GM19467 (cell line): ENCODE measurements at regions not wholly inside any gene's neighbourhood (a gene's known extent, or its start where the extent isn't known, plus 50 kb on each side); places are given as distances from the start of the nearest gene placed in this dataset.

Experiments
- ATAC-seq: cut with Tn5 transposase; IDR thresholded peaks from one replicate; pipeline ENCODE4 v1.9.1; 2021; ENCODE audit warnings: mild to moderate bottlenecking, moderate library complexity; ENCODE audit not compliant: unreplicated experiment

DNA sequence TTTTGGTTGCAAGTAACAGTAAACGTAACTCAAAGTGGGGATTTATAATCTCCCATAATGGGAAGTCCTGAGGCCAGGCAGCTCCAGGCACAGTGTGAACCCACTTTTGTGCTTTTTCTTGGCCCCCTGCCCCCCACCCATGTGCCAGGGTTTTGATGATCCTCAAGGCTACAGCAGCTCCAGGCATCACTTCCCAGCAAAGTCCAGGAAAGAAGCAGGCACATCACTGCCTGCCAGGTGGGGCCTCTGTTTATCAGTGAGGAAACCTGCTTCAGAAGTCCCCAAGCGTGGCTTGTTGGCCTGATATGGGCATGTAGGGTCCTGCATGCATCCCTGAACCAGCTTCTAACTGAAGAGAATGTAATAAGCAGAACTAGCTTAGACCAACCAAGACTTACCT, 299.2 kb upstream of the SKOR2 start:
- ATAC-seq = no peak

DNA sequence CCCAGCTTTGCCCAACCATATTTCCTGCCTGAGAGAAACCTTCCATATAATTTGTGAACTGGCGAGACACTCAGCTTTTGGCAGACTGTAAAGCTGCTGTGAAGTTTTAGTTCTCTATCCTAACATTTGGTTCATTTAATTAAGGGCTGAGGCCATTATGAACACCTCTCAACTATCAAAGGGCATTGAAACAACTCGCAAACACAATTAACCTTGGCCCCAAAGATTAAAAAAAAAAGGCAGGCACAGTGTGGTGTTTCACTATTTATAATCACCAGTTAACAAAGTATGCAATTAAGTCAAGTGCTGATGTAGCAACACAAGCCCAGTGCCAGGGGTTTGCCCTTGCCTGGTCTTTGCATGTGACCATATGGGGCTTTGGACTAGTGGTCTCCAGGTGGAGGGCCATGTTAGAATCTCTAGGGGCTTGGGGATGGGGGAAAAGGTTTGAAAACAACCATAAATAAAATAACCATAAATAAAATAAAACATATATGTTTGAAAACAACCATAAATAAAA, 297.6 kb upstream of the SKOR2 start:
- ATAC-seq = no peak

DNA sequence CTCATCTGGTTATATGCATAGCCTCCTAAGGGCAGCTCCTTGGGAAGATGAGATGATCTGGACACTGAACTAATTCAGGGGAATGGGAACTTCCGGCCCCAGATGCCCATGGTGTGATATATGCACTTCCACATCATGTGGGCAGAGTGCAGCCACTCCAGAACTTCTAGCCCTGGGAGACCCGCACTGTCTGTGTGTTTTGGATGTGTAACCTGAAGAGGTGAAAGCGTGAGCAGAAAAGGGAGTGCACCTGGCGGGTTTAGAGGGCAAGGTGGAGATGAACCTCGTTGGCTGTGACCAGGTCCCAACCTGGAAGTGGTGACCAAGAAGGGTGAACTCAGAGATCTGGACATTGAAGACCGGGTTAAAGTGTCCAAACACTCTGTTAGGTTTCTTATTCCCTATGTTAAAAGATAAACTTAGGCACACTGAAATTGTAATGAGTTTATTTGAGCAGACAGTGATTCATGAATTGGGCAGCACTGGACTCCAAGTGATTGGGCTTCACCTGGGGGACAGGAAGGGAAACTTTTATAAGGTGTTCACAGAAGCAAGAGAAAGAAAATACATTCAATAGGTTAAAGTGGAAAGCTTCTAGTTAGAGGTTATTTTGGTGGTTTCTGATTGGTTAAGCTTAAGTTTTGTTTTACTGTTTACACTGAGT, 296.2 kb upstream of the SKOR2 start:
- no peak for ATAC-seq

DNA sequence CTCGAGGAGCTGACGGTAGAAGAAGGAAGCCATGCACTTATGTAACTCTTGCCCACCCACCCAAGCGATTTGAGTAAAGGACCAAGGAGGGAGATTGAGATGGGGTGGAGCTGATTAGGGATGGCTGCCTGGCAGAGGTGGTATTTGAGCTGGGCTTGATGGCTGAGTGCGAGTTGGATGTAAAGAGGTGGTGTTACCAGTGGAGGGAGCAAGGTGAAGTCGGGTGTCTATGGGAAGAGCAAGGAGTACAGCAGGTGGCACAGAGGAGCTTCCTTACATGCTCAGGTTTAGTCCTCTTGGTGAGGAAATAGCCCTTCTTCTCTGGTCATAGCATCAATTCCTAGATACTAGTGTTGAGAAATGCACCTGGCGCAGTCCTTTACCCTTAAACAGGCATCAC, 294.2 kb upstream of the SKOR2 start:
- no peak for ATAC-seq

DNA sequence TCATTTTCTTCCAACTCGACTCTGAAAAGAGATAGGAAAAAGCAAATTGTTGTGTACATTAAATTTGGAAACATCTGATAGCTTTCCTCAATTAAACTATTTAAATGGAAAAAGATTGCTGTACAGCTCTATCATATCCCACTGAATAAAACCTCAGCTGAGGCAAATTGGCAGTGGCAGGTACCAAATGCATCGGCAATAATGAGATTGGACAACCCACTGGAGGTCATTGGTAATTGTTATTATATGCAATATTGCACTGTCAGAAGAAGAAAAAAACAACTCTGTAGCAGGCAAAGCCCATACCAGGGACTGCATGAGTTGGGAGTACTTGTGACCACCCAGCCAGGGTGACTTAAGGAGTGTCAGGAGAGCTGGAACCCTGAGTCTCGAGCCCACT, 291.6 kb upstream of the SKOR2 start:
- ATAC-seq = no peak

DNA sequence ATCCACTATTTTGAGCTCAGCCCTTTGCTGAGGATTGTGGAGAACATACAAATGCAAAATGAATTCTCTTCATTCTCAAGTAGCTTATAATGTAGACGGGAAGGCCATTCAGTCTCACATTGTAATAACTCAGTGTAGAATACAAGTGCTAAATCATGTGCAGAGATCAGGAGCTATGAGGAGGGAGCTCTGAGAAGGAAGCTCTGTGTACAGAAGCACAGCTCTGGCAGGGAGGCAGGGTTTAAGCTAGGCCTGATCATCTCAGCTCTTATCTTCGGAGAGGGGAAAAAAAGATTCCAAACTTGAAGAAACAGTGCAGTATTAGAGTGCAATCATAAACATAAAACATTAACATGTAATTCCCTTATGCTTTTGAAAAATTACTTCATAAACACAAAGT, 291.1 kb upstream of the SKOR2 start:
- no peak for ATAC-seq

DNA sequence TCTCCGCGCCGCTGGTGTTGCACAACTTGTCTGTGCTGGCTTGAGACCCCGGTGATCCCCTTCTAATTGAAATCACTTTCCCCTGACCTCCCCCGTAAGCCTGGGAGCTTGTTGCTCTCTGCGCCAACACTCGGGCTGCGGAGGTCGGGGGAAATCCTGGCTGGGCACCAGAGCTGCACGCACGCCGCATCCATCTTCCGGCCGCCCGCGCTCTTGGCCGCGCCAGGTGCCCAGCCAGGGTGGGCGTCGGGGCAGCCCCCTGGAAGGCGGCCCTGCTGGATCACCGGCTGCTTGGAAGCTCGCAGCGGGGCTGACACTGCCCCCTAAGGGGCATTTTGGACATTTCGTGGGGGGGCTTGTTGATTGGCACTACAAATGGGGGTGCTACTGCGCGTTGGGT, 280.3 kb upstream of the SKOR2 start:
- ATAC-seq = no peak

DNA sequence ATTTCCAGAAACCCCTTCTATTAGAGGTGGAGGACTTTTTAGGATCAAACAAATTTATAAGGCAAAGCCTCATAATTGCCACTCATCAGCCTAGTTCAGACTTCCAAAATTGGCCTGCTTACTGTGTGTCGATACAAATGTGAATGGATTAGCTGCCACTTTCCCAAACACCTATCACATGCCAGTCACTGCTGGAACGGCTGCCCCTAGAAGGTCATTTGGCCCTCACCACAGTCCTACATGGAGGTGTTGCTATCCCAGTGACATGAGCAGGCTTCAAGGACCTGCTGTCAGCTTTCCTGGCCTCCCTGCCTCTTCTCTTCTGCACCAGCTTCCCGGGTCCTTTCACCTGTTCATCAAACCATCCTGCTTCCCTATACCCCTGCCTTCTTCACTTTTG, 279.2 kb upstream of the SKOR2 start:
- no peak for ATAC-seq

DNA sequence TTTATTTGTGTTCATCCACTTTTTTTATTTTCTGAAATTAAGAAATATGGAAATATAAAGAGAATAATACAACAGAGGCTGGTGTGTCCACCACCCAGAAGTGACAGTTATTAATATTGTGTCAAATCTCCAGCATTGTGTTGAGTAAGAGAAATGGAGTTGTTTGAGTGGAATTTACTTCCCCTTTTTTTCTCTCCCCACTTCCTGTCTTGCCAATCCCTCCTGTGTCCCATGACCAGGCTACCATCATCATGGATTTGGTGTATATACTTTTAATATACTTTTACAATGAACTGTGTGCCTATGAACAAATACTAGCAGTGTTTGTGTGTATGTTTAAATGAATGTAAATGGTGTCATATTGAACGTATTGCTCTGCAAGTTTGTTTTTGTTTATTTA, 276.9 kb upstream of the SKOR2 start:
- no peak for ATAC-seq

DNA sequence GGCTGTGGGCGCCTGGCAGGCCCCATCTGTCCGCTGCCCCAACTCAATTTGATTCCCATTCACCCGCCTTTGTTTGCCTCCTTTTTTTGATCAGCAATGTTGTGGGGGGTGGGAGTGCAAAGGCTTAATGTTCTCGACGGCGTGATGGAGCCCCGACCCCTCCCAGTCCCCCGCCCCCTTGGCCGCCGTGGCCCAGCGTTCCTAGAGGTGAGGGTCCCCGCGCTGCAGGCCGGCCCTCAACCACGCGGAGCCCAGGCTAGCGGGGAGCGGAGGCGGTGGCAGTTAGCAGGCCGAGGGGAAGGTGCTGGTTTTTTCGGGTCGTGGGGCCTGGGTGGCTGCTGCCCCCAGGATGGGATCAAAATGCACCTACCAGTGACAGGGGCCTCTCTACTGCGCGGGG, 274.7 kb upstream of the SKOR2 start:
- ATAC-seq = no peak

DNA sequence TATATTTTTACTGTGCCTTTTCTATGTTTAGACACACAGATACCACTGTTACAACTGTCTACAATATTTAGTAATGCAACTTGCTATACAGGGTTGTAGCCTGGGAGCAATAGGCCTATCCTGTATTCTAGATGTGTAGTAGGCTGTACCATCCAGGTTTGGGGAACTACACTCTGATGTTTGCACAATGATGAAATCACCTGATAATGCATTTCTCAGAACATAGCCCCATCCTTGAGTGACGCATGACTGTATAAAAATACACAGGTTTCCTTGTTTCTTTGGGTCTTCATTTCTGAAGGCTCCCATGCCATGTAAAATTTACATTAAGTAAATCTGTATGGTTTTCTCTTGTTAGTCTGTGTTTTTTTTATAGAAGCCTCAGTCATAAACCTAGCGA, 270.9 kb upstream of the SKOR2 start:
- ATAC-seq = no peak

DNA sequence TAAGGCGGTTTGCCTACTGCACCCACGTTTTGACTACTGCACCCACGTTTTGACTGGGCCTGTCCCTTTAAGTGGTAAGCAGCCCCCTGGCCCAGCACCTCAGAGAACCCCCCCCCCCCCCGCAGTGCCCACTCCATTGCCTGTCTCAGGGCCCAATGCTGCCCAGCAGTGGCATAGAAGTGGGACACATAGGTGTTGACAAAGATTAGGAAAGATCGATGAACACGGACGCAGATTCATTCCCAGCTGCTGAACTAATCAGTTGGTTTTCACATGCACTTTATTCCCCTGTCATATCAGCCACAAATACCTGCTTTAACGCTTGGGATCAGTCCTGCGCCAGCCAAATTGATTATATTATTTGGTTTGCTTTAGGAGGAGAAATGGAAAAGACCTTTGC, 268.8 kb upstream of the SKOR2 start:
- no peak for ATAC-seq

DNA sequence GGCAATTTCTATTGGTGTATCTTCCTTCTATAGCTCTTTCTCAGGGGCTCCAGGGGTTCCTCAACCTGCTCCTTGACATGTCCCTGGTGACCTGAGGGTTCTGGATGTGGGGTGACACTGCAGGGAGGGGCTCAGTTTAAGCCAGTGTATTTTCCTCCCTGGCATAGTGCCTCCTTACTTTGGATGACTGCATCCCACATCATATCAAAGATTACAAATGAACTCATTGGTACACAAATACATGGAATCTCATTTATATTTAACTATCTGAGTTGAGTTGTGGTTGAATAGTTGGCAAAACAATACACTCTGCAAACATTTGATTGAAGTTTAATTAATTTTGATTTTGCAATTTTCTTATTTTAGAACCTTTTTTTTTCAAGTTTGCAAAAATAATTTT, 268.2 kb upstream of the SKOR2 start:
- no peak for ATAC-seq

DNA sequence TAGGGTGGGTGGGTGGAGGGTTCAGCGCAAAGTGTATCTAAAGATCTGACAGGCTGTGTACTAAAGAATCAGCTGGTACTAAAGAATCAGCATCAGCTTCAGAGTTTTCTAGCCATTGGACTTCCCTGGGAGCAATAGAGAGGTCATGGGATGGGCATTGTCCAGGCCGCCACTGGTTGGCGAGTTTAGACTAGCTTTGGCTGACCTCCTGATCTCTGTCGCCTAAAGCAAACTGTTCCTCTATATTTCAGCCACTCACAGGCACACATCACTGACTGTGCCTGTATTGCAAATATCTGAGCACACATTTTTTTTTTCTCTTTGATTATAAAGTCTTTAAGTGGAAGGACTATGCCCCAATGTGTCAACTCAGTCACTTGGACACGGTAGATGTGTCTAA, 267.8 kb upstream of the SKOR2 start:
- ATAC-seq = no peak

DNA sequence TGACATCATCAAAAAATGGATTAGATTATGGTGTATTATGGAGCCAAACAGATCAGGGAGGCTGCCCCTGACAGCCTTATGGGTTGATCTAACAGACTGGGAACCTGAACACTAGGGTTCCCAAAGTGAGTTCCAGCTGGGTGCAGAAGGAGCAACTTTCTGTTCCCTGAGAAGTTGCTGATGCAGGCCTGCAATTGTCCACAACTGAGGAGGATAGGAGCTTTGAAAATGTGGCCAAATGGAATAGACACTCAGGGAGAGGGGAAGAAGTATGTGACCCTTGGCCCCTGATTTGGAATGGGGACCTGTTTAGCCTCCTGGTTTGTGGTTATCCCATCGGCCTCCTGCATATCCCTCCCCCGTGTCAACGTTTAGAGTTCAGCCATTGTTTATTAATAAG, 262.2 kb upstream of the SKOR2 start:
- no peak for ATAC-seq

DNA sequence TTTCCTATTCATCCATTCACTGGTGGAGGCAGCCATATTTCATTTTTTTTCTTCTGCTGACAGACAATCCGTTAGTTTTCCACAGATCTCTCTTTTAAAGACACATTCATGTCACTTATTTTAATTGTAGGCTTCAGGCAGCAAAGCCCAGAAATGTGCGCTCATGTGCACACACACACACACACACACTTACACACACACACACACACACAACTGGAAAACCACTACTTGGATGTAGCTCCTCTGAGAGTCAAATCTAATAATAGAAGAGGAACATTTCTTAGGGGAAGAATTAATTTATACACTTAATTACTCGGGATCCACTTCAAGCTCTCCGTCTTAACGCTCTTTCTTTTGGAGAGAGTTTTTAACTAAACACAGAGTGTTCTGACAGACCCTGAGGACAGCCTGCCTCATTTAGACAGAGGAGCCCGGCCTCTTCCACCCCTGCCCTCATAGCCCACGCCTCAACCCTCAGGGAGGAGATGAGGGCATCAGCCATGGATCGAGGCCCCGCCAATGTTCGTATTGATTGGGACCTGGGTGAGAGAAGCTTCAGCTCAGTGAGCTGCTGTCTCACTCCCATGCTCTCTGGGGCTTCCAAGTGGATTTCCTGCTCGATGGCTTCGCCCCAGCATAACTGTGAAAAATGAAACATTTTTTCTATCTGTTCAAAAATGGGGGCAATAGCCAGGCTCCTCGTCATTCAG, 261.4 kb upstream of the SKOR2 start:
- ATAC-seq = no peak

DNA sequence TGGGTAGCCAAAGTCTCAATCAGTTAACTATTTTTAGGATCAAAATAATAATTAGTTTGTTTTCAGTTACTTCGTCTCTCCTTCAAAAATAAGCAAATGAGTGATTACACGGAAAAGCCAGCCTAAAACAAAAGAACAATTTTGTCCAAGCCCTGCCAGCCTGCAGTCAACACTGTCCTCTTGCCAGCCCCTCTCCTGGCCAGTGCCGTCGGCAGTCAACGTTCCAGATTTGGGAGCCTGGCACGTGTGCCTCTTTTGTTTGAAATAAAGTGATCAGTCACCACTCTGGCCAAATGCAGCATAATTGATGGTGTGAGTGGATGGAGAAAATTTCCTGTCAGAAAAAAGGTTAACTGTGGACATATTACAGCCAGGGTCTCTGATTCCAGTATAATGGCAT, 260.6 kb upstream of the SKOR2 start:
- no peak for ATAC-seq

DNA sequence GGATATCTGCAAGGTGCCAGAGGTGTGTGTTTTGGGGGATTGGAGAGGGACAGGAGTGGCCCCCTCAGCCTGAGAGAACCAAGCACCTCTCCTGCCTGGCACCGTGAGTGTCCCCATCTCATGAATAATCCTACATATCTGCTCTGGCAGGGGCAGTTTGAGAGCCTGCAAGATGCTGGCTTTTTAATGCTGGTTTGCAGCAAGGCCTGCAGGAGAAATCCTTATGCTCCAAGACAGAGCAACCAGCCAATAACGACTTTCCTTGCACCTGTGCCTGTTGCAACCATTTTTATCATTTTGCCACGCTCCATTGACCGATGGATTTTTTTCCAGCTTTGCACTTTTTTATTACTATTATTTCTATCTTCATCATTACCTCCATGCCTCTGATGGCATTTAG, 259.4 kb upstream of the SKOR2 start:
- no peak for ATAC-seq

DNA sequence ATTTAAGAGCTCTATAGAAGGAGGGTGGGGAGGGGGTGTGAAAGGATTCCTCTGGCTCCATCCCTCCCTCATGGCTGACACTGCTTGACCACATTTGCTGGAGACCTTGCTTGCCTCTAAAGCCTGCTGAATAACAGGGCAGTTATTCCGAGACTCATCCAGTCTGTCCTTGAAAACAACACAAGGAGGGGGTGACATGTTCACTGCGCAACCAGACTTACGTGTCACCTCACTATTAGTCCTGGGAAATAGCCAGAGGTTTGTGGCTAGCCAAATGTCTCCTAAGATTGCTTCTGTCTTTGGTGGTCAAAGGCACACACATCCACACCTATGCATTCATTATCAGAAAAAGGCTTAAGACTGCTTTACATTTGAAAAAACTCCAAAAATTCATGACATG, 256.2 kb upstream of the SKOR2 start:
- no peak for ATAC-seq

DNA sequence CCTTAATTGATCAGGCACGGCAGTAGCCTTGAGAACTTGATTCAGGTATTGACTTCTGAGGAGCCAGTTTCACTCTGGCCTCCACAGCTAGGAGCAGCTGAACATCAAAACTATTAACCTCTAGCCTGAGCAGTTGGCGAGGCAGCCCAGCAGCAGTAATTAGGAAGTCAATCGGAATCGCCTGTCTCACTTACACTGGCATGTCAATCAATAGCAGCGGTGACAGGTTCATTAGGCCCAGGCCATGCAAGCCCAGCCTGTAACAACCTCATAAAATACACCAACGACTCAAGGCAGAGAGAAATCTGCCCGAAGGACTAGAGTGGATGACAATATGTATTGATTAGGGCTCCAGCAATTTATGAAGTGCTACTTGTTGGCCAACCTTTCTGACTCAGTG, 255.4 kb upstream of the SKOR2 start:
- no peak for ATAC-seq

DNA sequence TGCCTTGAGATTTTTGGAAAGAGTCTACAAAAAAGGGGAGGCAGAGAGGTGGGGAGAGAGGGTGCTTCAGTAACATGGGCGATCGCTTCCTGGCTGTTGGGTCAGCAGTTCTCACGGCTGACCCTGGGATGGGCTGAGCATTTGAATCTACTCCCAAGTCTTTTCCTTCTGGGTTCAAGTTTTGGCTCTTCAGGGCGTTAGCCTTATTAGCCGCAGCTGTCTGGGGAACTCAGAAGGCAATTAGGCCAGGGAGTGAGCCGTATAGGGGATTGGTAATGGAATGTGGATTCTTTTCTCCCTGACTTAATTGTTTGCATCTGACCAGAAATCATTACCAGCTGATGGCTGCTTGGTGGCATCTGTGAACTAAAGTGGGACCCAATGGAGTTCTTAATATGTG, 250.5 kb upstream of the SKOR2 start:
- ATAC-seq = no peak

DNA sequence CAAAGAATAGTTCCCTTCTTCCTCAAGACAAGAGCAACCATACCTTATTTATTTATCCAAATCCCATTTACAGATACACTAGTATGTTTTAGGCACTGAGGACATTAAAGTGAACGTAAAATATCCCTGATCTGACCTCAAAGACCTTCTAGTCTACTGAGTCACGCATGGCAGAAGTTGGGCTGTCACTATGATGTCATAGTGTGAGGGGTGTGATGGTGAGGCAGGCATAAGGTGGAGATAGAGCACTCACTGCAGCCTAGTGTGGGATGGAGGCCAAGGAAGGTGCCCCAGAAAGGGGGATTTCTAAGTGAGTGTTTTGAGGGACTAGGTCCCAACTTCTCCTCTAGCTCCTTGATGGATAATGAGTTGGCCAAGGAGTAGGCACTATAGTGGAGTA, 249.5 kb upstream of the SKOR2 start:
- no peak for ATAC-seq

DNA sequence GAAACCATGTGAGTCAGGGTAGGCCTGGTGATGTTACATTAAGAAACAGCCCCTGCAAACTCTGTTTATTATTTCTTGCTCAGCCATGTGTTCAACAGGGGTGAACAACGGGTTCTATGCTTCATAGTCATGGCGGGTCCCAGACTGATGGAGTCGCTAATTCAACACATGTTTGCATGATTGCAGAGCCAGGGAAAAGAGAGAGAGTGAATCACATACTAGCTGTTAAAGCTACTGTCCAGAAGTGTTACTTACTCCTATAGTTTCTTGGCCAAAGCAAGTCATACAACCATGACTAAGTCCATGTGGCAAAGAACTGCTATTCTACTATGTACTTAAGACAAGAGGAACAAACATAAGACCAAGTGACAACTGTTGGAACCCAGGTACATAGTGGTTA, 241.2 kb upstream of the SKOR2 start:
- no peak for ATAC-seq
